Thyroid gland (tissue), 4 donors: ENCODE measurements at regions not wholly inside any gene's neighbourhood (a gene's known extent, or its start where the extent isn't known, plus 50 kb on each side); places are given as distances from the start of the nearest gene placed in this dataset.

Experiments
- POLR2A ChIP-seq, 2 donors: fragments of 450-650 bp; IDR thresholded peaks; one replicate each; pipeline ENCODE4 v1.6.1; 2017; ENCODE audit warnings: antibody characterized with exemption in 2 of 2, mild to moderate bottlenecking in 2 of 2, moderate library complexity in 1 of 2
- TF ChIP-seq, protein P1 (sequence below), 6 experiments: fragments of 200-600 bp in 3 of 6; fragments of 450-650 bp in 3 of 6; sonication (generic) in 3 of 6; IDR thresholded peaks; one replicate each; pipeline ENCODE4 v1.5.1; 2016 to 2019; ENCODE audit warnings: antibody characterized with exemption in 6 of 6, mild to moderate bottlenecking in 2 of 6, inconsistent platforms in 1 of 6, moderate library complexity in 1 of 6

DNA sequence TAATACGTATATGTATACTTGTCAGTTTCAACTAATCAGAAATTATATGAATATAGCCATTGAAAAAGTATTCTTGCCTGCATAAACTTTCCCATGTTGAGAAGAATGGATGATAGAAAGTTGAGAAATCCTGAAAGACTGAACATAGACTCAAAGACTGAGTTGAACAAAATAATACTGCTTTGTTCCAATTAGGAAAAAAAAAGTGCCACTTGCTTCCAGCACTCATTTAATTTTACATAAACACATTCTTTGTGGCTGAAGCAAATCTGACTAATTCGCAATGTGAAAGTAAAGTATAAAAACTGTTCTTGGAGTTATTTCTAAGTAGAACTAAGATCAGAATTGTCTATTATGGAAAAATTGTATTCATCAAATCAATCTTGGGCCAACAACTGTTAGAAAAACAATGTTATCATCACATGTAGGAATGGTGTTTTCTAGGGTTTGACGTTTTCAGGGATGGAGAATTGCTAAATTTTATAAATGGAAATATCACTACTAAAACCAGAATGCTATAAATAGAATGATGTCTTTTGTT is 2334.6 kb downstream of the PCDH7 start:
- TF ChIP-seq, protein P1, sequence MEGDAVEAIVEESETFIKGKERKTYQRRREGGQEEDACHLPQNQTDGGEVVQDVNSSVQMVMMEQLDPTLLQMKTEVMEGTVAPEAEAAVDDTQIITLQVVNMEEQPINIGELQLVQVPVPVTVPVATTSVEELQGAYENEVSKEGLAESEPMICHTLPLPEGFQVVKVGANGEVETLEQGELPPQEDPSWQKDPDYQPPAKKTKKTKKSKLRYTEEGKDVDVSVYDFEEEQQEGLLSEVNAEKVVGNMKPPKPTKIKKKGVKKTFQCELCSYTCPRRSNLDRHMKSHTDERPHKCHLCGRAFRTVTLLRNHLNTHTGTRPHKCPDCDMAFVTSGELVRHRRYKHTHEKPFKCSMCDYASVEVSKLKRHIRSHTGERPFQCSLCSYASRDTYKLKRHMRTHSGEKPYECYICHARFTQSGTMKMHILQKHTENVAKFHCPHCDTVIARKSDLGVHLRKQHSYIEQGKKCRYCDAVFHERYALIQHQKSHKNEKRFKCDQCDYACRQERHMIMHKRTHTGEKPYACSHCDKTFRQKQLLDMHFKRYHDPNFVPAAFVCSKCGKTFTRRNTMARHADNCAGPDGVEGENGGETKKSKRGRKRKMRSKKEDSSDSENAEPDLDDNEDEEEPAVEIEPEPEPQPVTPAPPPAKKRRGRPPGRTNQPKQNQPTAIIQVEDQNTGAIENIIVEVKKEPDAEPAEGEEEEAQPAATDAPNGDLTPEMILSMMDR (IDR thresholded peaks at IDR 0.05) = no peak
- TF ChIP-seq POLR2A (IDR thresholded peaks at IDR 0.05) = no peak
